Breast epithelium (tissue), 3 donors: ENCODE measurements at regions not wholly inside any gene's neighbourhood (a gene's known extent, or its start where the extent isn't known, plus 50 kb on each side); places are given as distances from the start of the nearest gene placed in this dataset.

Experiments
- POLR2A ChIP-seq: fragments of 450-650 bp; IDR thresholded peaks from one replicate; pipeline ENCODE4 v1.6.1; 2016; ENCODE audit warnings: antibody characterized with exemption, mild to moderate bottlenecking, moderate library complexity
- TF ChIP-seq, protein P1 (sequence below), 3 donors: fragments of 450-650 bp; IDR thresholded peaks; one replicate each; pipeline ENCODE4 v1.5.1; 2016 to 2017; ENCODE audit warnings: antibody characterized with exemption in 3 of 3, mild to moderate bottlenecking in 3 of 3, moderate library complexity in 3 of 3

GRCh38 chr6:104126315-104127005, 733.3 kb downstream of the HACE1 start:
- TF ChIP-seq, protein P1, sequence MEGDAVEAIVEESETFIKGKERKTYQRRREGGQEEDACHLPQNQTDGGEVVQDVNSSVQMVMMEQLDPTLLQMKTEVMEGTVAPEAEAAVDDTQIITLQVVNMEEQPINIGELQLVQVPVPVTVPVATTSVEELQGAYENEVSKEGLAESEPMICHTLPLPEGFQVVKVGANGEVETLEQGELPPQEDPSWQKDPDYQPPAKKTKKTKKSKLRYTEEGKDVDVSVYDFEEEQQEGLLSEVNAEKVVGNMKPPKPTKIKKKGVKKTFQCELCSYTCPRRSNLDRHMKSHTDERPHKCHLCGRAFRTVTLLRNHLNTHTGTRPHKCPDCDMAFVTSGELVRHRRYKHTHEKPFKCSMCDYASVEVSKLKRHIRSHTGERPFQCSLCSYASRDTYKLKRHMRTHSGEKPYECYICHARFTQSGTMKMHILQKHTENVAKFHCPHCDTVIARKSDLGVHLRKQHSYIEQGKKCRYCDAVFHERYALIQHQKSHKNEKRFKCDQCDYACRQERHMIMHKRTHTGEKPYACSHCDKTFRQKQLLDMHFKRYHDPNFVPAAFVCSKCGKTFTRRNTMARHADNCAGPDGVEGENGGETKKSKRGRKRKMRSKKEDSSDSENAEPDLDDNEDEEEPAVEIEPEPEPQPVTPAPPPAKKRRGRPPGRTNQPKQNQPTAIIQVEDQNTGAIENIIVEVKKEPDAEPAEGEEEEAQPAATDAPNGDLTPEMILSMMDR (IDR thresholded peaks at IDR 0.05), result no peak
- TF ChIP-seq POLR2A, result no peak
